ENCODE measurements at regions not wholly inside any gene's neighbourhood (a gene's known extent, or its start where the extent isn't known, plus 50 kb on each side); places are given as distances from the start of the nearest gene placed in this dataset.

DNA sequence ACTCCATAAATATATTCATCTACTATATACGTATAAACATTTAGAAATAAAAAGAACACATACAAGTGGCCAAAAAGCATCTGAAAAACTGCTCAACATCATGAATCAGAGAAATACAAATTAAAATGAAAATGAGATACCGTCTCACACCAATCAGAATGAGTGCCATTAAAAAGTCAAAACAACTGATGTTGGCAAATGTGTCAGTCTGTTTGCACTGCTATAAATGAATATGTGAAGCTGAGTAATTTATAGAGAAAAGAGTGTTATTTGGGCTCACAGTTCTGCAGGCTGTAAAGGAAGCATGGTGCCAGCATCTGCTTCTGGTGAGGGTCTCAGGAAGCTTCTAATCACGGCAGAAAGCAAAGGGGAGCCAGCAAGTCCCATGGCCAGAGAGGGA lies 620.3 kb upstream of the CCDC54 start:
- Mint-ChIP-seq H3K4me1 (no peaks in the 10 kb centered on the region), H3K27me3 (ENCODE audit: low read depth) (no peaks in the 10 kb centered on the region), H3K27ac (no peak overlapping the region), H3K4me3 (no peak overlapping the region), H3K36me3 (ENCODE audit: low read depth) (no peaks in the 10 kb centered on the region), H3K9me3 (peaks cover 26% of the 10 kb centered on the region)
- TF ChIP-seq, protein P1, sequence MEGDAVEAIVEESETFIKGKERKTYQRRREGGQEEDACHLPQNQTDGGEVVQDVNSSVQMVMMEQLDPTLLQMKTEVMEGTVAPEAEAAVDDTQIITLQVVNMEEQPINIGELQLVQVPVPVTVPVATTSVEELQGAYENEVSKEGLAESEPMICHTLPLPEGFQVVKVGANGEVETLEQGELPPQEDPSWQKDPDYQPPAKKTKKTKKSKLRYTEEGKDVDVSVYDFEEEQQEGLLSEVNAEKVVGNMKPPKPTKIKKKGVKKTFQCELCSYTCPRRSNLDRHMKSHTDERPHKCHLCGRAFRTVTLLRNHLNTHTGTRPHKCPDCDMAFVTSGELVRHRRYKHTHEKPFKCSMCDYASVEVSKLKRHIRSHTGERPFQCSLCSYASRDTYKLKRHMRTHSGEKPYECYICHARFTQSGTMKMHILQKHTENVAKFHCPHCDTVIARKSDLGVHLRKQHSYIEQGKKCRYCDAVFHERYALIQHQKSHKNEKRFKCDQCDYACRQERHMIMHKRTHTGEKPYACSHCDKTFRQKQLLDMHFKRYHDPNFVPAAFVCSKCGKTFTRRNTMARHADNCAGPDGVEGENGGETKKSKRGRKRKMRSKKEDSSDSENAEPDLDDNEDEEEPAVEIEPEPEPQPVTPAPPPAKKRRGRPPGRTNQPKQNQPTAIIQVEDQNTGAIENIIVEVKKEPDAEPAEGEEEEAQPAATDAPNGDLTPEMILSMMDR (IDR thresholded peaks at IDR 0.05; ENCODE audit: unreplicated experiment in 3 of 3), result no peak

DNA sequence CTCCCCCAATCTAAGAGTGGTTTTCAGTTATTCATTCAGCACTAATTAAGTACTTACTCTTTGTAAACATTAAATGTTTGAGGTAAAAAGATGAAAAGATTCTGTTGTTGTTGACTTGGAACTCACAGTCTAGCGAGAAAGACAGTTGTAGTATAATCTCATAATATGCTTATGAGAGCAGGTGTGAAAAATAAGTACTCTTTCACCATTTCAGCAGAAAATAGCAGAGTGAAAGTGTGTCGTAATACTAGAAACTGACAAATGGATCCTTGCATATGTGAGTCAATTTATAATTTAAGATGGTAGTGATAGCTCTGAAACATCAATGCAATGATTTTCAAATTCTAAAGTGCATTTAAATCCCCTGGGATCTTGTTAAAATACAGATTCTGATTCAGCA lies 618.8 kb upstream of the CCDC54 start:
- H3K4me3 Mint-ChIP-seq, result no peak overlapping the region
- peaks cover 20% of the 10 kb centered on the region for H3K9me3 Mint-ChIP-seq
- H3K27ac Mint-ChIP-seq, result no peak overlapping the region
- H3K36me3 Mint-ChIP-seq (ENCODE audit: low read depth), result no peaks in the 10 kb centered on the region
- no peaks in the 10 kb centered on the region for H3K4me1 Mint-ChIP-seq
- TF ChIP-seq, protein P1 (IDR thresholded peaks at IDR 0.05; ENCODE audit: unreplicated experiment in 3 of 3), result no peak
- no peaks in the 10 kb centered on the region for H3K27me3 Mint-ChIP-seq (ENCODE audit: low read depth)

DNA sequence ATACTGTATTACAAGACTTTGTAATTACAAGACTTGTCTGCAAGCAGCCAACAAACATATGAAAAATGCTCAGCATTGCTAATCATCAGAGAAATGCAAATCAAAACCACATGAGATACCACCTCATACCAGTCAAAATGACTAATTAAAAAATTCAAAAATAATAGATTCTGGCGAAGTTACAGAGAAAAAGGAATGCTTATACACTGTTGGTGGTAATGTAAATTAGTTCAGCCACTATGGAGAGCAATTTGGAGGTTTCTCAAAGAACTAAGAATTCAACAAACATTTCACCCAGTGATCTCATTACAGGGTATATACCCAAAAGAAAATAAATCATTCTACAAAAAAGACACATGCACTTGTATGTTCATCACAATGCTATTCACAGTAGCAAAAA lies 617.5 kb upstream of the CCDC54 start:
- Mint-ChIP-seq H3K27ac (no peak overlapping the region), H3K27me3 (ENCODE audit: low read depth) (no peaks in the 10 kb centered on the region), H3K9me3 (peaks cover 12% of the 10 kb centered on the region), H3K4me3 (no peak overlapping the region), H3K36me3 (ENCODE audit: low read depth) (no peaks in the 10 kb centered on the region), H3K4me1 (no peaks in the 10 kb centered on the region)
- TF ChIP-seq, protein P1 (IDR thresholded peaks at IDR 0.05; ENCODE audit: unreplicated experiment in 3 of 3), result no peak

DNA sequence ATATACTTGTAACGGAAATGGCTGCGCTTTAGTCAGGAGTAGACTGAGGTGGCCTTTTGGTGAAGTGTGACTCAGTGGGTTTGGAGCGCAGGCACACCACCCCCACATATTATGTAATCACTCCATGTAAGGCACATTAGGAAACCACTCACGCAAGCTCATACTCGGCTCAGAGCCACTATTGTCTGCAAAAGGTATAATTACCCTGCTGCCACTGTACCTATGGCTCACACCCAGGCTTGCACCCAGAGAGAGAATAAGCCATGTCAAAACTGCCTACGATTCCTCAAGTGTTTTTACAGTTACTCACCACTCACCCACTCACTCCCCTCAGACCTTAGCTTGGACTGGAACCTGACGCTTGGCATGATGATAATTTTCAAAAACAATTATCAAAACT lies 611.9 kb upstream of the CCDC54 start:
- Mint-ChIP-seq H3K4me1 (no peaks in the 10 kb centered on the region), H3K27ac (peak overlapping the region in 1 of 3 experiments; percentile 66), H3K36me3 (ENCODE audit: low read depth) (no peaks in the 10 kb centered on the region), H3K4me3 (no peak overlapping the region), H3K27me3 (ENCODE audit: low read depth) (no peaks in the 10 kb centered on the region), H3K9me3 (no peaks in the 10 kb centered on the region)
- TF ChIP-seq, protein P1 (IDR thresholded peaks at IDR 0.05; ENCODE audit: unreplicated experiment in 3 of 3), result no peak

DNA sequence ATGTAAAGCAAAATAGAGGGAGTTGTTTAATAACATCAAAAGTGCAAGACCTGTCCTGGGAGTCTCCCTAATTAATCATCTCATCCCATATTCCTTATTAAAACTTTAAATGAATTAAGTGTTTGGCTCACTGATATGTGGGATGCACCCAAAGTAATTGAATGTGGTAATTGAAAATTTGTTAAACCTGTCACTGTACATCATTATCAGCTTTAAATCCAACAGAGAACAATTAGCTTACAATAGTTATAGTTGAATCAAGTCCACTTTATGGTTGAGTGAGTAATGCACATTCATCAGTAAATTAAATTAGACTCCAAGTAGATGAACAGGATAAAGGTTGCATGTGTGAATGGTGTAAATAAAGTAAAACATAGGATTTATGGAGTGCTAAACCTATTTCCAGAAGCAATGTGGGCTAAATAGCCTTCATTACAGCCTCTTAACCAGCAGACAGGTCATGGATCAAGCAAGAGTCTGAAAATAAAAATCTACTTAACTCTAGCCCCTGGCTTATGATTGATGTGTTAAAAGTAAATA lies 608.2 kb upstream of the CCDC54 start:
- Mint-ChIP-seq H3K27me3 (ENCODE audit: low read depth) (no peaks in the 10 kb centered on the region), H3K27ac (peak overlapping the region; percentile 41 to 97 (median 80)), H3K4me3 (no peak overlapping the region), H3K4me1 (no peaks in the 10 kb centered on the region), H3K9me3 (no peaks in the 10 kb centered on the region), H3K36me3 (ENCODE audit: low read depth) (no peaks in the 10 kb centered on the region)
- TF ChIP-seq, protein P1 (IDR thresholded peaks at IDR 0.05; ENCODE audit: unreplicated experiment in 3 of 3), result no peak

DNA sequence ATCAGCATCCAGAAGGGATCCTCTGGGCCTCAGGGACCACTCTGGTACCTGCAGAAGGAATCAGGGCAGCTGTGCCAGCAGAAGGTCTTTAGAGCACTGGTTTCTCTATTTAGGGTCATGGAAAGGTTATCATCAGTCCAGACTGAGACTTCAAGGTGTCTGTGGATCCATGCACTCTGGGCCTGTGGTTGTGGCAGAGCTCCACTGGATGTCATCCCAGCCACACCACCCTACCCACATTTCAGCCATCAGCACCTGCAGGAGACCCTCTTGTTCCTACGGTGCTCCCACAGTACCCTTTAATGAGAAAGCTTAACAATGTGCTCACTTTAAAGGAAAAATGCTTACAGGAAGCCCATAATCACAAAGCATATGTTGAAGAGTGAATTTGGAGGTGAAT lies 603.4 kb upstream of the CCDC54 start:
- Mint-ChIP-seq H3K9me3 (no peaks in the 10 kb centered on the region), H3K4me3 (no peak overlapping the region), H3K27ac (no peak overlapping the region), H3K4me1 (no peaks in the 10 kb centered on the region), H3K36me3 (ENCODE audit: low read depth) (no peaks in the 10 kb centered on the region), H3K27me3 (ENCODE audit: low read depth) (no peaks in the 10 kb centered on the region)
- TF ChIP-seq, protein P1 (IDR thresholded peaks at IDR 0.05; ENCODE audit: unreplicated experiment in 3 of 3), result no peak
